ENCODE measurements at regions not wholly inside any gene's neighbourhood (a gene's known extent, or its start where the extent isn't known, plus 50 kb on each side); places are given as distances from the start of the nearest gene placed in this dataset.
"Not testable (repeated sequence)": the region's sequence is repeated elsewhere in the genome, so short reads cannot be mapped to it uniquely, and the experiment has no call there.

- H3K27me3 Mint-ChIP-seq: no peaks in the 10 kb centered on the region
- H3K27ac Mint-ChIP-seq: no peak overlapping the region
- no peak for ATAC-seq
- H3K9me3 Mint-ChIP-seq: peaks cover 15% of the 10 kb centered on the region
- H3K36me3 Mint-ChIP-seq (ENCODE audit: low read depth): no peaks in the 10 kb centered on the region
- H3K4me3 Mint-ChIP-seq: no peak overlapping the region
- DNase-seq: no peak
- no peaks in the 10 kb centered on the region for H3K4me1 Mint-ChIP-seq
These were observed 1150.8 kb upstream of the FANCL start for GRCh38 chr2:59391896-59392295.

DNA sequence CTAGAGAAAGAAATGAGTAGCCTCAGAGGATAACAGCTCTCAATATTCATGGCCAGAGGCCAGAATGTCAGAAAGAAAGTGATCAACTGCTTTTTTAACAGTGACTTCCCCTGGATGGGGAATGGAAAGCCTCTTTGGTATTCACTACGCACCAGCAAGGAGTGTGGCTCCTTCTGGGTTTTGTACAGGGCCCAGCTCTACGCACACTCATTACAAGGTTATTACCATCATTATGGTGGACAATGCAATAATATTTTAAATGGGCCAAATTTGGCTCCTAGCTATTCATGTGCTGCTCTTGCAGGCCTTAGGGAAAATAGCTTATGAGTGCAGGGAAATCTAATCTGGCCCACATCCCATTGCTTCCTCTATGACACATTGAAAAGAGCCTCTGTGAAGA, 1149.5 kb upstream of the FANCL start:
- ATAC-seq (no peak), DNase-seq (no peak)
- Mint-ChIP-seq H3K4me1 (no peaks in the 10 kb centered on the region), H3K36me3 (ENCODE audit: low read depth) (no peaks in the 10 kb centered on the region), H3K27me3 (no peaks in the 10 kb centered on the region), H3K9me3 (peaks cover 15% of the 10 kb centered on the region), H3K4me3 (no peak overlapping the region), H3K27ac (no peak overlapping the region)

DNA sequence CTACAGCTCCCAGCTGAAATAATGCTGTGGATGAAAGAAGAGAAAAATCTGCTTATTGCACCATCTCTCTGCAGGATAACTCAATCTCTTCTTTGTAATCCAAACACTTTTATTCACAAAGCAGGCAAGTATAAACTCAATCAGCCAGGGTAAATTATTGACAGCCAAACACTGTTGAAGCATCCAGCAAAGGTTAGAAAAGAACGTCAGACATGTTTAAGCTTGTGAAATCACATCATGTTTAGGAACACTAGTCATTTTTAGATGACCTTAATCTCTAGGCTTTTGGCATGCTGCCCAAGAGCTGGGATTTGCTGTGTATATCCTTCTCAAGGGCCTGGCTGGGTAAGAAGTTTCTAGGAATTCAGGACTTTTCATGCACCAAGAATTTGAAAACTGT, 1148.1 kb upstream of the FANCL start:
- DNase-seq (no peak), ATAC-seq (no peak)
- no peaks in the 10 kb centered on the region for H3K36me3 Mint-ChIP-seq (ENCODE audit: low read depth)
- H3K27me3 Mint-ChIP-seq: no peaks in the 10 kb centered on the region
- no peak overlapping the region for H3K4me3 Mint-ChIP-seq
- no peak overlapping the region for H3K27ac Mint-ChIP-seq
- H3K9me3 Mint-ChIP-seq: peaks cover 15% of the 10 kb centered on the region
- H3K4me1 Mint-ChIP-seq: no peaks in the 10 kb centered on the region

- Mint-ChIP-seq H3K9me3 (no peaks in the 10 kb centered on the region), H3K27me3 (no peaks in the 10 kb centered on the region), H3K36me3 (ENCODE audit: low read depth) (no peaks in the 10 kb centered on the region), H3K4me3 (no peak overlapping the region), H3K4me1 (no peaks in the 10 kb centered on the region), H3K27ac (no peak overlapping the region)
- DNase-seq: no peak
- no peak for ATAC-seq
These were observed 1144.8 kb upstream of the FANCL start for GRCh38 chr2:59385971-59386370.

- no peak for DNase-seq
- Mint-ChIP-seq H3K27me3 (no peaks in the 10 kb centered on the region), H3K4me1 (no peaks in the 10 kb centered on the region), H3K9me3 (peaks cover 5% of the 10 kb centered on the region), H3K36me3 (ENCODE audit: low read depth) (no peaks in the 10 kb centered on the region), H3K4me3 (no peak overlapping the region), H3K27ac (no peak overlapping the region)
- no peak for ATAC-seq
These were observed 1142.3 kb upstream of the FANCL start for GRCh38 chr2:59383473-59383872.

DNA sequence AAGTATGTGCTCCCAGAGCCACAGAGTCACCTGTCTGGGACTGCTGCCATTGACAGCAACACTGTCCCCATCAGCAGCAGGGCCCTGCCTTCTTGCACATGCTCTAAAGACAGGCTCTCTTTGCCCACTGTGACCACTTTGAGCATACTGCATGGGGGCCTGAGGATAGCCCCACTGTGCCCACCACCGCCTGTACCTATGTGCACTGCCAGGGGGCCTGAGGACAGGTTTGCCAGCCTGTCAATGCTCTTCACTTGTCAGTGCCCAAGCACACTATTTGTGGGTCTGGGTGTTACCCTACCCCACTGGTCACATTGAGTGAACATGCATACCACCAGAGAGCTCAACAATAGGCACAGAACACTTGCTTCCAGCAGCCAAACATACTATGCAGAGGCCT, 1137.0 kb upstream of the FANCL start:
- no peak overlapping the region for H3K27ac Mint-ChIP-seq
- H3K27me3 Mint-ChIP-seq: no peaks in the 10 kb centered on the region
- H3K9me3 Mint-ChIP-seq: peaks cover 5% of the 10 kb centered on the region
- DNase-seq (no peak), ATAC-seq (no peak)
- H3K36me3 Mint-ChIP-seq (ENCODE audit: low read depth): no peaks in the 10 kb centered on the region
- H3K4me1 Mint-ChIP-seq: no peaks in the 10 kb centered on the region
- H3K4me3 Mint-ChIP-seq: no peak overlapping the region

- no peak overlapping the region for H3K4me3 Mint-ChIP-seq
- H3K4me1 Mint-ChIP-seq: no peaks in the 10 kb centered on the region
- H3K27me3 Mint-ChIP-seq: no peaks in the 10 kb centered on the region
- H3K9me3 Mint-ChIP-seq: peaks cover 10% of the 10 kb centered on the region
- DNase-seq (no peak), ATAC-seq (no peak)
- no peaks in the 10 kb centered on the region for H3K36me3 Mint-ChIP-seq (ENCODE audit: low read depth)
- H3K27ac Mint-ChIP-seq: no peak overlapping the region
These were observed 1125.2 kb upstream of the FANCL start for GRCh38 chr2:59366288-59366687.

DNA sequence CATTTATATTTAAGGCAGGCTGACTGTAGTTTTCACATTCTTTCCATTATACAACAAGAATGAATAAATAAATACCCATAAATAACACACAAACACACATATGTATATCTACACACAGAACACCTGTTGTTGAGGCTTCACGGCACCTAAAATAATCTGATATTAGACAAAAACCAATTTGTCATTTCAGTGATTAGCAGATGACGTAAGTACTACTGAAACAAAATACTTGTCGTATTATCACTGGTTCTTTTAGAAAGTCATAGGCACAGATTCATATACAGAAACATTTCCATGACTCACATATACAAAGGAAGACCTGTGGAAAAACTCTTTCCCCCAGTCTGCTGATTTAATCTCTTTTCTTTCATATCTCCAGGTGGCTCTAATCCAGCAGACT, 1113.4 kb upstream of the FANCL start:
- H3K9me3 Mint-ChIP-seq: peaks cover 6% of the 10 kb centered on the region
- ATAC-seq: no peak
- no peak for DNase-seq
- no peaks in the 10 kb centered on the region for H3K36me3 Mint-ChIP-seq (ENCODE audit: low read depth)
- no peaks in the 10 kb centered on the region for H3K4me1 Mint-ChIP-seq
- H3K4me3 Mint-ChIP-seq: no peak overlapping the region
- H3K27me3 Mint-ChIP-seq: no peaks in the 10 kb centered on the region
- no peak overlapping the region for H3K27ac Mint-ChIP-seq

DNA sequence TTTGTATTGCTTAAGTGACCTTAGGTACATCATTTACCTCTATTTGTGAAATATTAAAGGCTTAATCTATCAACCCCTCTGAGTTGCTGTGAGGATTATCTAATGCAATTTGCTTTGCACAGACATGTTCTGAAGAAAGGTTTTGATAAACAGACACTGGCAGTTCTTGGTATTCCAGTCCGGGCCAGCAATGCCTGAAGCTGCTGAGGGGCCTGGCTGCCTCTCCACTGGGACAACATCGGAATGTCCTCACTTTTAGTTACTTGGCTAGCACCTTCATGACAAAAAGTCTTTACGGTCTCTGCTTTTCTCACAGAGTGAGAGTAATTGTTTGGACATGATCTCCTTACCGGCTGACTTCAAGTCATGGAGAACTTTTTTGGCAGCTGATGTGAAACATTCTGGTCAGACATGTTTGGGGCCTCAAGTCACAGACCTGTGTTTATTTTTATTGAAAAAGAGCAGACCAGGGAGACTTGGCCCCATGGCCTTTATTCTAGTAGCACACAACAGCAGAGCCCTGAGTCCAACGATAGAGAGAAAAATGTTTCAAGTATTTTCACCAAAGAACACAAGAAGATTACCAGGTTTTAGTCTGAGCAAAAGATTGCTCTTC, 1112.3 kb upstream of the FANCL start:
- no peaks in the 10 kb centered on the region for H3K27me3 Mint-ChIP-seq
- DNase-seq: no peak
- no peak overlapping the region for H3K4me3 Mint-ChIP-seq
- no peaks in the 10 kb centered on the region for H3K36me3 Mint-ChIP-seq (ENCODE audit: low read depth)
- peaks cover 6% of the 10 kb centered on the region for H3K9me3 Mint-ChIP-seq
- ATAC-seq: no peak
- H3K4me1 Mint-ChIP-seq: no peaks in the 10 kb centered on the region
- no peak overlapping the region for H3K27ac Mint-ChIP-seq

- DNase-seq: no peak
- no peaks in the 10 kb centered on the region for H3K9me3 Mint-ChIP-seq
- ATAC-seq: no peak
- H3K4me1 Mint-ChIP-seq: no peaks in the 10 kb centered on the region
- H3K27me3 Mint-ChIP-seq: no peaks in the 10 kb centered on the region
- H3K4me3 Mint-ChIP-seq: no peak overlapping the region
- H3K36me3 Mint-ChIP-seq (ENCODE audit: low read depth): no peaks in the 10 kb centered on the region
- H3K27ac Mint-ChIP-seq: no peak overlapping the region
These were observed 1101.0 kb upstream of the FANCL start for GRCh38 chr2:59342166-59342565.

GRCh38 chr2:59339837-59340207, 1098.7 kb upstream of the FANCL start:
- Mint-ChIP-seq H3K4me1 (no peaks in the 10 kb centered on the region), H3K36me3 (ENCODE audit: low read depth) (no peaks in the 10 kb centered on the region), H3K9me3 (no peaks in the 10 kb centered on the region), H3K4me3 (no peak overlapping the region), H3K27ac (no peak overlapping the region), H3K27me3 (no peaks in the 10 kb centered on the region)
- ATAC-seq (no peak), DNase-seq (no peak)

DNA sequence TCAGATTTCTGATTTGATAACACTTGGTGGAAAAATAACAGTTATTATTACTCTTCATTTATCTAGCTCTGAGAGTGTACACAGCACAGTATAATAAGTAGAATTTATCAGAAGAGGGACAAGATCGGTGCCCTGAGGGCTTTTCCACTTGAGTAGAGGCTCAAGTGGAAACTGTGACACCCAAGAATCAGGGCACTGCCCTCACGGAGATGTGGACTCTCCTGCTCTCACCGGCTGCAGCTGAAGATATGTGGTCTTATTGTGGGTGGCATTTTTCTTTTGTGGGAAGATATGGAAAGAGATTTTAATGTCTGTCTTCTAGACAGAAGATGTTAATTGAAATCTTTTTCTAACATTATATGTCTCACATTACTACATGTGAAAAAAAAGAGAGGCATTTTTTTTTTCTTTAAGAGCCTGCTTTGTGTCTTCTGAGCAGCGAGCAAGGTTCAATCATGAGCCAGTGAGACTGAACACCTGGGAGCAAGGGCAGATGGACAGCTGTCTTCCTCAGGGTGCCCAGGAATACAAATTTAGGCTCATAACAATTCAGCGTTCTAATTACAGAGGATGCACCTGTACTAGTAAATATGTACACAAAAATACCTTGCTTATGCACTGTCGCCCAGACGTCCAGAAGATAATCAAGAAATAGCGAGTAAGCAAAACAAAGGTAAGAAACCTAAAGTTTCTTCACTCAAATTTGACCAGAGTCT, 1098.2 kb upstream of the FANCL start:
- Mint-ChIP-seq H3K27ac (no peak overlapping the region), H3K4me3 (no peak overlapping the region), H3K9me3 (peaks cover 4% of the 10 kb centered on the region), H3K36me3 (ENCODE audit: low read depth) (no peaks in the 10 kb centered on the region), H3K4me1 (no peaks in the 10 kb centered on the region), H3K27me3 (no peaks in the 10 kb centered on the region)
- ATAC-seq (no peak), DNase-seq (no peak)

- no peak for DNase-seq
- H3K27me3 Mint-ChIP-seq: no peaks in the 10 kb centered on the region
- peaks cover 14% of the 10 kb centered on the region for H3K9me3 Mint-ChIP-seq
- no peaks in the 10 kb centered on the region for H3K4me1 Mint-ChIP-seq
- H3K4me3 Mint-ChIP-seq: no peak overlapping the region
- ATAC-seq: no peak
- no peak overlapping the region for H3K27ac Mint-ChIP-seq
- H3K36me3 Mint-ChIP-seq (ENCODE audit: low read depth): no peaks in the 10 kb centered on the region
These were observed 1091.9 kb upstream of the FANCL start for GRCh38 chr2:59333007-59333406.

DNA sequence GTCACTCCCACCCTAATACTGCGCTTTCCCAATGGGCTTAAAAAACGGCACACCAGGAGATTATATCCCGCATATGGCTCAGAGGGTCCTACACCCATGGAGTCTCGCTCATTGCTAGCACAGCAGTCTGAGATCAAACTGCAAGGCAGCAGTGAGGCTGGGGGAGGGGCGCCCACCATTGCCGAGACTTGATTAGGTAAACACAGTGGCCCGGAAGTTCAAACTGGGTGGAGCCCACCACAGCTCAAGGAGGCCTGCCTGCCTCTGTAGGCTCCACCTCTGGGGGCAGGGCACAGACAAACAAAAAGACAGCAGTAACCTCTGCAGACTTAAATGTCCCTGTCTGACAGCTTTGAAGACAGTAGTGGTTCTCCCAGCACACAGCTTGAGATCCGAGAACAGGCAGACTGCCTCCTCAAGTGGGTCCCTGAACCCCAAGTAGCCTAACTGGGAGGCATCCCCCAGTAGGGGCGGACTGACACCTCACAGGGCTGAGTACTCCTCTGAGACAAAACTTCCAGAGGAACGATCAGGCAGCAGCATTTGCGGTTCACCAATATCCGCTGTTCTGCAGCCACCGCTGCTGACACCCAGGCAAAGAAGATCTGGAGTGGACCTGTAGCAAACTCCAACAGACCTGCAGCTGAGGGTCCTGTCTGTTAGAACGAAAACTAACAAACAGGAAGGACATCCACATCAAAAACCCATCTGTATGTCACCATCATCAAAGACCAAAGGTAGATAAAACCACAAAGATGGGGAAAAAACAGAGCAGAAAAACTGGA, 1085.6 kb upstream of the FANCL start:
- H3K36me3 Mint-ChIP-seq (ENCODE audit: low read depth): not testable (repeated sequence)

GRCh38 chr2:59322870-59323269, 1081.7 kb upstream of the FANCL start:
- no peak for DNase-seq
- Mint-ChIP-seq H3K27ac (no peak overlapping the region), H3K36me3 (ENCODE audit: low read depth) (no peaks in the 10 kb centered on the region), H3K4me1 (no peaks in the 10 kb centered on the region), H3K9me3 (peaks cover 3% of the 10 kb centered on the region), H3K27me3 (no peaks in the 10 kb centered on the region), H3K4me3 (no peak overlapping the region)
- no peak for ATAC-seq

More for the DNA sequence above, 1085.6 kb upstream of the FANCL start:
- H3K9me3 Mint-ChIP-seq, ATAC-seq, H3K27me3 Mint-ChIP-seq, H3K4me3 Mint-ChIP-seq, H3K4me1 Mint-ChIP-seq, H3K27ac Mint-ChIP-seq, DNase-seq: not testable (repeated sequence)

Data from activated naive CD8-positive, alpha-beta T cell treated with anti-CD3 and anti-CD28 coated beads, Interleukin-2, amount 50 U/mL, for 24 hours (primary cell).